ENCODE measurements at regions not wholly inside any gene's neighbourhood (a gene's known extent, or its start where the extent isn't known, plus 50 kb on each side); places are given as distances from the start of the nearest gene placed in this dataset.

GRCh38 chr12:127239781-127240180, 1027.2 kb upstream of the TMEM132C start:
- no peak for TF ChIP-seq CTCF (IDR thresholded peaks at IDR 0.05; ENCODE audit: control extremely low read depth in 1 of 3, insufficient read depth in 1 of 3, low read depth in 1 of 3, low read length in 3 of 3)
- no peak for TF ChIP-seq ZNF274 (IDR thresholded peaks at IDR 0.05; ENCODE audit: borderline replicate concordance, extremely low read depth, low read length)
- no peak for TF ChIP-seq EGR1 (IDR thresholded peaks at IDR 0.05; ENCODE audit: borderline replicate concordance, low read depth, low read length)
- no peak for TF ChIP-seq POLR2AphosphoS5 (IDR thresholded peaks at IDR 0.05; ENCODE audit: low read depth, low read length)
- TF ChIP-seq CREB1 (IDR thresholded peaks at IDR 0.05), result no peak
- no peak for TF ChIP-seq TAF1 (IDR thresholded peaks at IDR 0.05; ENCODE audit: low read depth, low read length)
- no peak for TF ChIP-seq BCL11A (IDR thresholded peaks at IDR 0.05; ENCODE audit: low read depth in 2 of 2, low read length in 2 of 2)
- TF ChIP-seq EZH2 (IDR thresholded peaks at IDR 0.05; ENCODE audit: low read depth, low read length, severe bottlenecking), result no peak
- no peak for TF ChIP-seq CHD7 (IDR thresholded peaks at IDR 0.05; ENCODE audit: insufficient replicate concordance, low read length)
- TF ChIP-seq POLR2A (IDR thresholded peaks at IDR 0.05; ENCODE audit: control extremely low read depth in 1 of 2, low read depth in 2 of 2, low read length in 2 of 2), result no peak
- TF ChIP-seq SUZ12 (IDR thresholded peaks at IDR 0.05; ENCODE audit: low read length), result no peak
- no peak for TF ChIP-seq CHD1 (IDR thresholded peaks at IDR 0.05; ENCODE audit: low read depth, low read length)
